Neural progenitor cell (in vitro differentiated cells): ENCODE measurements at regions not wholly inside any gene's neighbourhood (a gene's known extent, or its start where the extent isn't known, plus 50 kb on each side); places are given as distances from the start of the nearest gene placed in this dataset.

Experiments
- DNase-seq: peaks from one replicate; pipeline ENCODE4 v3.0.0-alpha.2; 2016; ENCODE audit warnings: low spot score
- H2AFZ ChIP-seq: fragments of 200-600 bp; sonication (generic); replicated peaks from 2 replicates; pipeline ENCODE4 v1.6.1; 2016; ENCODE audit warnings: antibody characterized with exemption
- H3F3A ChIP-seq: fragments of 200-600 bp; sonication (generic); 2 replicates; pipeline ENCODE4 v1.6.1; 2016; ENCODE audit warnings: antibody characterized with exemption, low read depth
- H3K27ac ChIP-seq: fragments of 200-600 bp; sonication (generic); 2 replicates; pipeline ENCODE4 v1.5.1; 2016; ENCODE audit warnings: mild to moderate bottlenecking
- H3K27me3 ChIP-seq: fragments of 200-600 bp; sonication (generic); 2 replicates; pipeline ENCODE4 v1.6.1; 2016; ENCODE audit warnings: mild to moderate bottlenecking, moderate library complexity
- H3K36me3 ChIP-seq: fragments of 200-600 bp; sonication (generic); 2 replicates; pipeline ENCODE4 v1.5.1; 2016
- H3K4me1 ChIP-seq: fragments of 200-600 bp; sonication (generic); 2 replicates; pipeline ENCODE4 v1.6.1; 2016; ENCODE audit warnings: mixed run types
- H3K4me2 ChIP-seq: fragments of 200-600 bp; sonication (generic); 2 replicates; pipeline ENCODE4 v1.6.1; 2016
- H3K4me3 ChIP-seq: fragments of 200-600 bp; sonication (generic); 2 replicates; pipeline ENCODE4 v1.5.1; 2016
- H3K79me2 ChIP-seq: fragments of 200-600 bp; sonication (generic); 2 replicates; pipeline ENCODE4 v1.6.1; 2016; ENCODE audit warnings: low read depth
- H3K9ac ChIP-seq: fragments of 200-600 bp; sonication (generic); 2 replicates; pipeline ENCODE4 v1.6.1; 2016
- H3K9me3 ChIP-seq: fragments of 200-600 bp; sonication (generic); 2 replicates; pipeline ENCODE4 v1.5.1; 2016; ENCODE audit warnings: low read depth
- H4K20me1 ChIP-seq: fragments of 200-600 bp; sonication (generic); 2 replicates; pipeline ENCODE4 v1.6.1; 2016; ENCODE audit warnings: low read depth
- H3K27ac Mint-ChIP-seq: 3 replicates; pipeline ENCODE4 v1.8.0; 2021; ENCODE audit warnings: mixed read lengths
- H3K27me3 Mint-ChIP-seq: 2 replicates; pipeline ENCODE4 v1.8.0; 2022; ENCODE audit warnings: low read depth, mild to moderate bottlenecking, inconsistent platforms, moderate library complexity, mixed read lengths; ENCODE audit not compliant: insufficient read depth
- H3K36me3 Mint-ChIP-seq: 3 replicates; pipeline ENCODE4 v1.8.0; 2021; ENCODE audit warnings: mixed read lengths
- H3K4me1 Mint-ChIP-seq: 3 replicates; pipeline ENCODE4 v1.8.0; 2021; ENCODE audit warnings: mixed read lengths
- H3K4me3 Mint-ChIP-seq: 3 replicates; pipeline ENCODE4 v1.8.0; 2021; ENCODE audit warnings: mild to moderate bottlenecking, moderate library complexity, mixed read lengths
- H3K9me3 Mint-ChIP-seq: 3 replicates; pipeline ENCODE4 v1.8.0; 2020; ENCODE audit warnings: mixed read lengths
- CTCF ChIP-seq: fragments of 200-600 bp; sonication (generic); IDR thresholded peaks from 2 replicates; pipeline ENCODE4 v1.5.1; 2017; ENCODE audit warnings: antibody characterized with exemption, mild to moderate bottlenecking
- EZH2 ChIP-seq: fragments of 200-600 bp; sonication (generic); IDR thresholded peaks from 2 replicates; pipeline ENCODE4 v1.6.1; 2017; ENCODE audit warnings: antibody characterized with exemption, mild to moderate bottlenecking, moderate library complexity
- EZH2phosphoT487 ChIP-seq: fragments of 200-600 bp; sonication (generic); IDR thresholded peaks from 2 replicates; pipeline ENCODE4 v1.6.1; 2017; ENCODE audit warnings: antibody characterized with exemption

GRCh38 chr17:17423656-17424055, 53.1 kb upstream of the MED9 start:
- H3K9me3 Mint-ChIP-seq: peaks cover 12% of the 10 kb centered on the region
- Histone ChIP-seq H3K79me2 (no peaks in the 10 kb centered on the region), H3K4me1 (no peaks in the 10 kb centered on the region), H3K27ac (no peak overlapping the region), H3F3A (no peaks in the 10 kb centered on the region), H2AFZ (no peak overlapping the region), H3K36me3 (no peaks in the 10 kb centered on the region), H3K27me3 (no peaks in the 10 kb centered on the region), H4K20me1 (no peaks in the 10 kb centered on the region), H3K9ac (no peak overlapping the region), H3K4me3 (no peak overlapping the region), H3K4me2 (no peak overlapping the region), H3K9me3 (no peaks in the 10 kb centered on the region)
- no peak for TF ChIP-seq EZH2phosphoT487
- TF ChIP-seq CTCF: no peak
- peaks cover 4% of the 10 kb centered on the region for H3K27me3 Mint-ChIP-seq
- no peak overlapping the region for H3K27ac Mint-ChIP-seq
- no peak for DNase-seq
- H3K4me1 Mint-ChIP-seq: no peaks in the 10 kb centered on the region
- no peaks in the 10 kb centered on the region for H3K36me3 Mint-ChIP-seq
- no peak overlapping the region for H3K4me3 Mint-ChIP-seq

GRCh38 chr17:17424552-17424951, 52.2 kb upstream of the MED9 start:
- no peak for TF ChIP-seq EZH2phosphoT487
- no peak for TF ChIP-seq CTCF
- no peak for TF ChIP-seq EZH2
- H3K27me3 ChIP-seq: no peaks in the 10 kb centered on the region
- H3K36me3 Mint-ChIP-seq: no peaks in the 10 kb centered on the region
- no peak for DNase-seq
- no peak overlapping the region for H3K9ac ChIP-seq
- H3K27ac ChIP-seq: no peak overlapping the region
- H2AFZ ChIP-seq: no peak overlapping the region
- H3K27ac Mint-ChIP-seq: no peak overlapping the region
- no peaks in the 10 kb centered on the region for H3K36me3 ChIP-seq
- H3K4me2 ChIP-seq: no peak overlapping the region
- H3K9me3 Mint-ChIP-seq: peaks cover 13% of the 10 kb centered on the region
- no peak overlapping the region for H3K4me3 ChIP-seq
- no peaks in the 10 kb centered on the region for H4K20me1 ChIP-seq
- H3K4me3 Mint-ChIP-seq: no peak overlapping the region
- peaks cover 2% of the 10 kb centered on the region for H3K27me3 Mint-ChIP-seq
- H3F3A ChIP-seq: no peaks in the 10 kb centered on the region
- H3K79me2 ChIP-seq: no peaks in the 10 kb centered on the region
- H3K4me1 ChIP-seq: no peaks in the 10 kb centered on the region
- no peaks in the 10 kb centered on the region for H3K9me3 ChIP-seq
- no peaks in the 10 kb centered on the region for H3K4me1 Mint-ChIP-seq

- Histone ChIP-seq H3K4me3 (no peak overlapping the region), H3K36me3 (no peaks in the 10 kb centered on the region), H3F3A (no peaks in the 10 kb centered on the region), H3K4me1 (no peaks in the 10 kb centered on the region), H3K27ac (no peak overlapping the region), H3K79me2 (no peaks in the 10 kb centered on the region), H2AFZ (no peak overlapping the region), H3K9me3 (no peaks in the 10 kb centered on the region), H3K4me2 (no peak overlapping the region), H4K20me1 (no peaks in the 10 kb centered on the region), H3K27me3 (no peaks in the 10 kb centered on the region), H3K9ac (no peak overlapping the region)
- H3K4me1 Mint-ChIP-seq: no peaks in the 10 kb centered on the region
- H3K4me3 Mint-ChIP-seq: no peak overlapping the region
- no peak for TF ChIP-seq EZH2phosphoT487
- TF ChIP-seq EZH2: no peak
- no peak for TF ChIP-seq CTCF
- peaks cover 2% of the 10 kb centered on the region for H3K27me3 Mint-ChIP-seq
- H3K27ac Mint-ChIP-seq: no peak overlapping the region
- H3K9me3 Mint-ChIP-seq: peaks cover 15% of the 10 kb centered on the region
- H3K36me3 Mint-ChIP-seq: no peaks in the 10 kb centered on the region
- no peak for DNase-seq
Observed at GRCh38 chr17:17425005-17425404, 51.8 kb upstream of the MED9 start.

GRCh38 chr17:17425591-17425990, 51.2 kb upstream of the MED9 start:
- no peak overlapping the region for H3K27ac Mint-ChIP-seq
- Histone ChIP-seq H4K20me1 (no peaks in the 10 kb centered on the region), H3K4me2 (no peak overlapping the region), H3K9me3 (no peaks in the 10 kb centered on the region), H3K4me3 (no peak overlapping the region), H3K27ac (no peak overlapping the region), H3K36me3 (no peaks in the 10 kb centered on the region), H3K79me2 (no peaks in the 10 kb centered on the region), H3K27me3 (no peaks in the 10 kb centered on the region), H3K4me1 (no peaks in the 10 kb centered on the region), H2AFZ (no peak overlapping the region), H3F3A (no peaks in the 10 kb centered on the region), H3K9ac (no peak overlapping the region)
- no peaks in the 10 kb centered on the region for H3K4me1 Mint-ChIP-seq
- DNase-seq: no peak
- H3K27me3 Mint-ChIP-seq: peaks cover 2% of the 10 kb centered on the region
- no peaks in the 10 kb centered on the region for H3K36me3 Mint-ChIP-seq
- TF ChIP-seq CTCF: no peak
- no peak for TF ChIP-seq EZH2
- H3K4me3 Mint-ChIP-seq: no peak overlapping the region
- peaks cover 13% of the 10 kb centered on the region for H3K9me3 Mint-ChIP-seq
